GM19043 (cell line): ENCODE measurements at regions not wholly inside any gene's neighbourhood (a gene's known extent, or its start where the extent isn't known, plus 50 kb on each side); places are given as distances from the start of the nearest gene placed in this dataset.

Source experiments
- ATAC-seq: cut with Tn5 transposase; IDR thresholded peaks from one replicate; pipeline ENCODE4 v1.9.1; 2021; ENCODE audit warnings: low read depth; ENCODE audit not compliant: unreplicated experiment

- no peak for ATAC-seq
Observed at GRCh38 chr7:79593866-79594301, 140.4 kb upstream of the MAGI2 start.

GRCh38 chr7:79590916-79591623 lies 137.6 kb upstream of the MAGI2 start:
- ATAC-seq: no peak

- no peak for ATAC-seq
Observed at GRCh38 chr7:79590391-79590790, 136.9 kb upstream of the MAGI2 start.

GRCh38 chr7:79570903-79571302 lies 117.4 kb upstream of the MAGI2 start:
- ATAC-seq: no peak

- no peak for ATAC-seq
Observed at GRCh38 chr7:79563821-79564522, 110.5 kb upstream of the MAGI2 start.

- ATAC-seq: no peak
Observed at GRCh38 chr7:79555571-79555970, 102.1 kb upstream of the MAGI2 start.

- no peak for ATAC-seq
Observed at GRCh38 chr7:79553811-79554555, 100.5 kb upstream of the MAGI2 start.

- ATAC-seq: no peak
Observed at GRCh38 chr7:79552463-79552862, 99.0 kb upstream of the MAGI2 start.

- ATAC-seq: no peak
Observed at GRCh38 chr7:79548727-79549126, 95.3 kb upstream of the MAGI2 start.

GRCh38 chr7:79547132-79547531 lies 93.7 kb upstream of the MAGI2 start:
- no peak for ATAC-seq

GRCh38 chr7:79540592-79540991 lies 87.1 kb upstream of the MAGI2 start:
- ATAC-seq: no peak

GRCh38 chr7:79534128-79534527 lies 80.7 kb upstream of the MAGI2 start:
- no peak for ATAC-seq

- no peak for ATAC-seq
Observed at GRCh38 chr7:79531905-79532664, 78.6 kb upstream of the MAGI2 start.

- ATAC-seq: no peak
Observed at GRCh38 chr7:79531116-79531515, 77.6 kb upstream of the MAGI2 start.

- no peak for ATAC-seq
Observed at GRCh38 chr7:79529881-79530235, 76.4 kb upstream of the MAGI2 start.

- ATAC-seq: no peak
Observed at GRCh38 chr7:79529214-79529880, 75.9 kb upstream of the MAGI2 start.

GRCh38 chr7:79528421-79528820 lies 75.0 kb upstream of the MAGI2 start:
- ATAC-seq: no peak

GRCh38 chr7:79524048-79524447 lies 70.6 kb upstream of the MAGI2 start:
- ATAC-seq: no peak

- no peak for ATAC-seq
Observed at GRCh38 chr7:79523436-79523835, 70.0 kb upstream of the MAGI2 start.

GRCh38 chr7:79520543-79520942 lies 67.1 kb upstream of the MAGI2 start:
- ATAC-seq: no peak
